HCT116 (cell line): ENCODE measurements at regions not wholly inside any gene's neighbourhood (a gene's known extent, or its start where the extent isn't known, plus 50 kb on each side); places are given as distances from the start of the nearest gene placed in this dataset.

Experiments
- CEBPB ChIP-seq: IDR thresholded peaks from 2 replicates; pipeline ENCODE4 v1.6.1; 2012; ENCODE audit warnings: low read depth
- CTCF ChIP-seq, 3 experiments: fragments of 200-600 bp in 1 of 3; sonication (generic) in 1 of 3; IDR thresholded peaks in 2 of 3; conservative IDR thresholded peaks in 1 of 3; 2 replicates each; pipeline ENCODE4 v1.5.1; 2012 to 2017; ENCODE audit warnings: low read depth in 2 of 3, low read length in 2 of 3, antibody characterized with exemption in 1 of 3, borderline replicate concordance in 1 of 3, control low read depth in 1 of 3, mild to moderate bottlenecking in 1 of 3, mixed read lengths in 1 of 3, mixed run types in 1 of 3, moderate library complexity in 1 of 3; ENCODE audit not compliant: insufficient read depth in 1 of 3
- EZH2 ChIP-seq: fragments of 200-600 bp; sonication (generic); IDR thresholded peaks from 2 replicates; pipeline ENCODE4 v1.6.1; 2017; ENCODE audit warnings: antibody characterized with exemption, mixed run types
- EZH2phosphoT487 ChIP-seq: fragments of 200-600 bp; IDR thresholded peaks from 2 replicates; pipeline ENCODE4 v1.6.1; 2018; ENCODE audit warnings: antibody characterized with exemption, borderline replicate concordance
- JUND ChIP-seq: IDR thresholded peaks from 2 replicates; pipeline ENCODE4 v1.6.1; 2012
- MAX ChIP-seq: IDR thresholded peaks from 2 replicates; pipeline ENCODE4 v1.6.1; 2012
- POLR2A ChIP-seq: IDR thresholded peaks from 2 replicates; pipeline ENCODE4 v1.7.0; 2011; ENCODE audit warnings: borderline replicate concordance; ENCODE audit not compliant: insufficient read depth, insufficient read length; ENCODE audit errors: extremely low read depth
- POLR2AphosphoS5 ChIP-seq: IDR thresholded peaks from 2 replicates; pipeline ENCODE4 v1.6.1; 2011; ENCODE audit warnings: mild to moderate bottlenecking, low read depth, low read length, moderate library complexity
- REST ChIP-seq: IDR thresholded peaks from 2 replicates; pipeline ENCODE4 v1.6.1; 2012; ENCODE audit warnings: low read depth
- SP1 ChIP-seq: IDR thresholded peaks from 2 replicates; pipeline ENCODE4 v1.6.1; 2012; ENCODE audit warnings: low read depth

- TF ChIP-seq POLR2A, result no peak
- TF ChIP-seq CTCF (IDR thresholded peaks at IDR 0.05 in 2 of 3, conservative IDR thresholded peaks at IDR 0.05 in 1 of 3; ENCODE audit: borderline replicate concordance in 1 of 3, insufficient read depth in 1 of 3, low read depth in 2 of 3, low read length in 2 of 3), result no peak
- TF ChIP-seq EZH2phosphoT487, result no peak
- TF ChIP-seq REST, result no peak
- TF ChIP-seq EZH2, result no peak
- no peak for TF ChIP-seq JUND
- TF ChIP-seq POLR2AphosphoS5, result no peak
- no peak for TF ChIP-seq SP1
- no peak for TF ChIP-seq CEBPB
- TF ChIP-seq MAX, result no peak
Measured at GRCh38 chr3:71949442-71949841, 164.5 kb upstream of the PROK2 start.
